Dermis blood vessel endothelial cell (primary cell): ENCODE measurements at regions not wholly inside any gene's neighbourhood (a gene's known extent, or its start where the extent isn't known, plus 50 kb on each side); places are given as distances from the start of the nearest gene placed in this dataset.

Source experiments
- DNase-seq: peaks from one replicate; pipeline ENCODE4 v3.0.0; 2010

DNA sequence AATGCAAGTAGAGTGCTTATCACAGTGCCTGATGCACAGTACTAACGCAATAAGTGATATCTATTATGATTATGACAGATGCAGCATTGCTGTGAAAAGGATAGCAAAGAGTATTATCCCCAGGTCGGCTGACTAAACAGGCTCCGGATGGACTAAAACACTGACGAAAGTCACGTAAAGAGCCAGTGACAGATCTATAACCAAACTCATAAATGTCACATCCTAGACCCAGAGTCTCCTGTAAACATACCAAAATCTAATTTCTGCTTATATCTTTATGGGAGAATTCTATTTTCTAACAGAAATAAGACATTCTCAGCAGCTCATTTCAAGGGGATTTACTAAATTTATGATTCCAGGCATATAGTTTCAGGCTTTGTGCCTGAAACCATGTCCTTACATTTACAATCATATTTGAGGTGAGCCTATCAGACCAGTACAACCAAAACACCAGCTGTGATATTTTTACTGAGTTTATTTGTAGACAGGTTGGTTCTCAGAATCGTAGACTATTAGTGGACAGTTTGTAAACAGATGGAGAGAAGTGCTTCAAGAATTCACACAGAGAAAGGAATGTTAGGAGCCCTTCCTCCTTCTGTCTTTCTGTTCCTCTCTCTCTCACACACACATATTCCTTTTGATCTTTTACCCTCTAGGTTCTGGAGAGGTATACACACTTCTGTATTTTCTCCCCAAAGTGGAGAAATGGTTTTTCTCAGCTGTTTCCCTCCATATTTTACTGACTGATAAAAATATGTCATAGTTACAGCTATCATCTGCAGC lies 52.4 kb upstream of the WDR26 start:
- DNase-seq: no peak

DNA sequence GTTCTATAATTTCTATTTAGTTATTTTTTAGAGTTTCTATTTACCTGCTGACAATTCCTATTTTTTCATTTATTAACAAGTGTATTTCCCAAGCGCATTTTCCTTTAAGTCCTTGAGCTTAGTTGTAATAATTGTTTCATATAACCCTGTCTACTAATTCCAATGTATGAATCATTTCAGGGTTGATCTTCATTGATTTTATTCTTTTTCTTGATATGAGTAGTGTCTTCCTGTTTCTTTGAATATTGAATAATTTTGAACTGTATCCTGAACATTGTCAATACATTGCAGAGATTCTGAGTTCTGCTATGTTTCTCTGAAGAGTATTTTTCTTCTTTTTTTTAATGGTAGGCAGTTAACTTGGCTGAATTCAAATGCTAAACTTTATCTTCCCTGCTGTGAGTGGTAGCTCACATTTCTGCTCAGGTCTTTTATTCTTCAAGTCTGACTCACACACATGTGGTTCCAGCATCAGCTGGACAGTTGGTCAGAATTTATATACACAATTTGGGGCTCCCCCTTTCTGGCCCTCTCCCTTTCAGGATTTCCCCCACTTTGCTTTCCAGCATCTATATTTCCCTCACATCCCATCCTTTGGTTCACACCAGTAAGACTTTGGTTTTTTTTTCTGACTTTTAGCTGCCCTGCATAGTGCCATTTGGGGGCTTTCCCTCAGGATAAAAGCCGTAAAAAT lies 54.4 kb upstream of the WDR26 start:
- no peak for DNase-seq

GRCh38 chr1:224489534-224490365 lies 55.2 kb upstream of the WDR26 start:
- no peak for DNase-seq

DNA sequence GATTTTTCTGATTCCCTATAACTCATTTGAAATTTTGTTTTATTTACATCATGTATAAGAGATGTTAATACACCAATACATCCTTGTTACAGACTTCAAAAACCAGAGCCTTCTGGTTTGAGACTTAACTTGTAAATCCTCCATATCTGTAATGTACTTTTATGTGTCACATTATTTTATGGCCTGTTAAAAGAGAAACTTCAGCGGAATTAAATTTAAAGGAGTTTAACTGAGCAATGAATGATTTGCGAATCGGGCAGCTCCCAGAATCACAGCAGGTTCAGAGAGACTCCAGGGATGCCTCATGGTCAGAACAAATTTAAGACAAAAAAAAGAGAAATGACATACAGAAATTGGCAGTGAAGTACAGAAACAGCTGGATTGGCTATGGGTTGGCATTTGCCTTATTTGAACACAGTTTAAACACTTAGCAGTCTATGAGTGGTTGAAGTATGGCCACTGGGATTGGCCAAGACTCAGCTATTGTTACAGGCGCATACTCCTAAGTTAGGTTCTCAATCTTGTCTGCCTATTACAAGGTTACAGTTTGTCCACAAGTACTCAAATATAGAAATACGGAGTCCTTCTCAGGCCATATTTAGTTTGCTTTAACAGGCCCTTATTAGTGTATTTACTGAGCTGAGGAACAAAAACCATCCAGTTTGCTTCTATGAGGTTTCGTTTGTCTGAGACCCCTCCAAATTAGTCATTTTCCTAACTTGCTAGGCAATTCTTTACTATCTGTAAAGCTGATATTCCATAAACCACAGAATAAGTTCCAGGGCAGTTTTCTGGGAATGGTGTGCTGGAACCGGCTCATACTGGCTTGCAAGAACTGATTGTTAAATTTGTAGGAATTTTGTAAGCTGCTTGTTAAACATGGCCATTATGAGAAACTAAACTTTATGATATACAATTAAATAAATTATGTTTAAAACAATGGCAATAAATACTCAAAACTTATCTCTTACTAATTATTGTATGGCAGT lies 56.2 kb upstream of the WDR26 start:
- no peak for DNase-seq

DNA sequence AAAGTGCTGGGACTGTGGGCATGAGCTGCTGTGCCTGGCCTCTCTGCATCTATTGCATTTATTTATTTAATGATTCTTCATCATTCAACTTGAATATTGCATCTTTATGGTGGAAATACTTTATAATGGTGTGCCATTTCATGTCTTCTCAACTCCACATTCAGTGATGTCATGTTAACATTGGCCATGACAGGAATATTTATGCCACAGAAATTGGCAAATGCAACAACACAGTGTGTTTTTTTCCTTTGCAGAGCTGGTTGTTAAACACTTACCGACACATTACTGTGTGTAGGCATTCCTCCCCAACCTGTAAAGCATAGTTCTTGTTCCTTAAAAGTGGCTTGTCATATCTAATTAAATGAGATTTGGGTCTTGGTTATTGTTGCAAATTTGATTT lies 57.4 kb upstream of the WDR26 start:
- DNase-seq: no peak

DNA sequence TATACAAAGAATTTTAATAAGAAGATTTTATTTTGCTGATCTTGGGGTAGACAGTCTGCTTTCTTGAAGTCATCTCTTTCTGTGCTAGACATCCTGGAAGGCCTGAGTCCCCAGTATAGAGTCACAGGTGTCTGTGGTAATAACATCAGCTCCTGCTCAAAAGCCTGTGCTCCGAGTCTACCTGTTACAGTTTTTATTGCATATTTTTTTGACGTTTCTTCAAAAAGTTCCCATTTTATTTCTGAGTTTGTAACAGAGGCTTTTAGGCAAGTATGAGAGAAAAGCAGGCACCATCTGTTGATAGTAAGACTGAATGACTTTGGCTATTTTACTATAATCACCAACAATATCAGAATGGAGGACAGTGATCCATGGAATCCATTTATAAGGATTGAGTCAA lies 58.0 kb upstream of the WDR26 start:
- DNase-seq: no peak

GRCh38 chr1:224493269-224493668 lies 58.7 kb upstream of the WDR26 start:
- DNase-seq: no peak

GRCh38 chr1:224494343-224494742 lies 59.7 kb upstream of the WDR26 start:
- no peak for DNase-seq

- no peak for DNase-seq
Observed at GRCh38 chr1:224495866-224496265, 61.3 kb upstream of the WDR26 start.

DNA sequence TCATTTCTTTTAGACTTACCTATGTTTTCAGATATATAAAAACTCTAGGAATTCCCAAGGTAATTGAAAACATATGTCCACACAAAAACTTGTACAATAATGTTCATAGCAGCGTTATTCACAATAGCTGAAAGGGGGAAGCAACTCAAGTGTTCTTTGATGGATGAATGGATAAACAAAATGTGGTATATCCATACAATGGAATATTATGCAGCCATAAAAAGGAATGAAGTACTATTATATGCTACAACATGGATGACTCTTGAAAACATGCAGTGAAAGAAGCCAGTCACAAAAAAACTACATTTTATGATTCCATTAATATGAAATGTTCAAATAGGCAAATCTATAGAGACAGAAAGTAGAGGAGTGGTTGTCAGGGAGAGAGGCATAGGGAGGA lies 62.2 kb upstream of the WDR26 start:
- DNase-seq: no peak

DNA sequence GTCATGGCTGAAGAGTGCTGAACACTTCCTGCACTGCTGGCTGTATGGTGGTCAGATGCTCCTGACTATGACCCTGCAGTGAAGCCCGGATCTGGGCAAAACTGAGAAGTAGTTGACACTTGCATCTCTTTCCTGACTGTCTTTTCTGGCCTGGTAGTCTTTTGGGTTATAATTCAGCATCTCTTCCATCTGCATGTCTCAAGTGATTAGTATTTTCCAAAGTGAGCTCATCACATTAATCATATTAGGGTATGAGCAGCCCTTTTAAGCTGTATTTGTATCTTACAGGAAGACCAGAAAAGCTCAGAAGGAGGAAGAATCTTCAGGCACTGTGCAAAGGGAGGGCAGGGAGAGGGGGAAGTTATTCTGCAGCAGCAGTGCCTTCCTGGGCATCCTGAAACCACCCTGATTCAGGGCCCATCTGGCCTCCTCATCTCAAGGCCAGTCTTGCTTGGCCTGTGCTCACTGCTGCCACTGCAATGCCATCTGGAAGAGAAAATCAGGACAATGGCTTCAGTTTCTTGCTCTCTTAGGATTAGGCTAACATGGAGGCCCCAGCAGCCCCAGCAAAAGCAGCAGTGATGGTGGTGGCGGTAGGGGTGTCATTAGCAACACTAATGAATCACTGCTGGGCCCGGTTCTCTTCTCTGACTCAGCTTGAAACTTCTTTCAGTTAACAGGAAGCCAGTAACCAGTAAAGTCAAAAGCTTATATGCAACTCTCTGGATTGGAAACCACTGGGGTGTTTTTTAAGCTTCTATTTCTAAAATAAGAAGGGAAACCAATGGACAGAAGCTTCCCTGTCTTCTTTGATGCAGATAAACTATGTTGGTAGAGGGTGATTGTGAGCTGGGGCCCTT lies 63.3 kb upstream of the WDR26 start:
- DNase-seq: peak; percentile 87

DNA sequence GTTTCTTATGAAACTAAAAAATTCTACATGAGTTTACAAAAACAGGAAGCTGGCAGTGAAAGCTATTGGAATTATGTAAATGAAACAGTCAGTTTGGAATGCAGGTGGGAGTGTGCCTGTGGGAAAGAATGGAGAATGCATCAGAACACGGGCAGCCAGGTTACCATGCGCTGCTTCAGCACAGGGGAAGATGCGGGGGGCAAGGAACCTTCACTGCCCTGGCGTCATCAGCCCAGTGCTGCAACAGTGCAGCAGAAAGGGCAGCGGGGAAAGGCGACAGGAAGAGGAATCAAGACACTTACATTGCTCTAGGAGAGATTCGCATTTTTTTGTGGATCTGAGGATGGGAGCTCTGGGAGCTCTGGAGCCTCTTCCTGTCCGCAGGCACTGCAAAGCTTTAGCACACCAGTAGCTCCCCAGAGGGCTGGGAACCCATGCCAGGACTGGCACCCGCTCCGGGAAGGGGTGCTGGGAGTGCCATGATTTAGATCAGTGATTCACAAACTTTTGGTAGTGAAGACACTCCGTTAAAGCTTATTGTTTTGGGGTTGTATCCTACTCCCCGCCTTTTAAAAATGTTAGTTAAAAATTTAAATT lies 64.1 kb upstream of the WDR26 start:
- peak; percentile 83 for DNase-seq

- peak; percentile 28 for DNase-seq
Observed at GRCh38 chr1:224499204-224499603, 64.6 kb upstream of the WDR26 start.

GRCh38 chr1:224500796-224501195 lies 66.2 kb upstream of the WDR26 start:
- peak; percentile 33 for DNase-seq

DNA sequence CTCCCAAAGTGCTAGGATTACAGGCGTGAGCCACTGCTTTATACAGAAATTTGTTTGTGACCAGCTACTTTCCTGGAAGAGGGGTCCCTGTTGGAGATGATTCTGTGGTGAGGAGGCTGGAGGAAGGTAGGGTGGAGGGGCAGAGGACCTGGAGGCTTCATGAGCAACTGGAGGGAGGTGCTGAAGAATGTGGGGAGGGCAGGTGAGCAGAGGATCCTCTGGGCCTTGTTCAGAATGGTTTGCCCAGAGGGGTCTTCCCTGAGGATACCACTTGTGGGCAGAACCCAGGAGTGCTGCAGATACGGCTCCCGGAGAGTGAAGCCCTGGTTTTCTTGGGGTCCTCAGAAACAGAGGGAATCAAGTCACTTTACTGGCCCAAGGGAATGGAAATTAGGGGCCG lies 67.2 kb upstream of the WDR26 start:
- no peak for DNase-seq

DNA sequence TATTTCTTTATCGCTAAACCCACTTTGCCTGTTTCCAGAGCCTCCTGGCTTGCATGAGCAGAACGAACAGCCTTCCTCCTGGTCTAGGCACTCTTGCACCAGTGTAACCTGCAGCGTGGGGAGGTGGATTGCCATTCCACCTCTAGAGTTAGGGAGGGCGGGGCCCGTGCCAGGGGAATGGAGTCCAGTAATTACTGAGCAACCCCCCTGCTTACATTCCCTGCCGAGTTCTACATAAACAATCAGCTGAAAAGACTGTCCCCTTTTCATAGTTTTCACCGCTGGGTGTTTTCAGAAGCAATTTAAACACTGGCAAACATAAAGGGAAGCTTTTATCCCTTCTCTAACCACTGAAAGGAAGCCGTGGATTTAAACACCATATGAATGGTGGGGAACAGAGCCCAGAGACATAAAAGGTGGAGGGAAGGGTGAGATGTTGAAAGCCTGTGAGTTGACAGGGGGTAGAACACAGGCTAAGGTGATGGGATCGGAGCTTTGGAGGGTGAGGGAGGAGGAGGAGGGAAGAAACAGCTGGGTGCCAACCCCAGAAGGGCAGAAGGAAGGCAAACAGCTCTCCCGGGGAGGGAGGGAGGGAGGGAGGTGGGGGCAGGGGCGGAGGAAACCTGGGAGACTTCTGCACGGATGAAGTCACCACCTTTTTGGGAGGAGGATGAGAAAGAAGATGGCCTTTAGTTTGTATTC lies 68.0 kb upstream of the WDR26 start:
- DNase-seq: peak; percentile 13

GRCh38 chr1:224503161-224504118 lies 68.8 kb upstream of the WDR26 start:
- peak; percentile 78 for DNase-seq

- DNase-seq: no peak
Observed at GRCh38 chr1:224504297-224505041, 69.9 kb upstream of the WDR26 start.
